ENCODE measurements at regions not wholly inside any gene's neighbourhood (a gene's known extent, or its start where the extent isn't known, plus 50 kb on each side); places are given as distances from the start of the nearest gene placed in this dataset.

GRCh38 chr2:146278881-146279280, 1565.9 kb upstream of the ACVR2A start:
- no peaks in the 10 kb centered on the region for H3K36me3 ChIP-seq (ENCODE audit: insufficient read depth)
- no peak overlapping the region for H3K4me2 ChIP-seq
- Mint-ChIP-seq H3K27ac (no peak overlapping the region), H3K4me1 (no peaks in the 10 kb centered on the region), H3K9me3 (no peaks in the 10 kb centered on the region), H3K36me3 (ENCODE audit: low read depth) (no peaks in the 10 kb centered on the region), H3K4me3 (no peak overlapping the region), H3K27me3 (ENCODE audit: insufficient read depth, low read depth, poor library complexity) (no peaks in the 10 kb centered on the region)
- TF ChIP-seq CTCF (conservative IDR thresholded peaks at IDR 0.05; ENCODE audit: low read depth in 2 of 2) (no peak), EZH2phosphoT487 (IDR thresholded peaks at IDR 0.05; ENCODE audit: unreplicated experiment) (no peak), NANOG (IDR thresholded peaks at IDR 0.05; ENCODE audit: borderline replicate concordance) (no peak), ZNF462 (CRISPR knock-in tag; IDR thresholded peaks at IDR 0.05) (no peak), JUNB (IDR thresholded peaks at IDR 0.05; ENCODE audit: unreplicated experiment) (no peak), STAT1 (IDR thresholded peaks at IDR 0.05; ENCODE audit: unreplicated experiment) (no peak), CREB1 (CRISPR knock-in tag; IDR thresholded peaks at IDR 0.05; ENCODE audit: low read depth) (no peak), REST (IDR thresholded peaks at IDR 0.05; ENCODE audit: unreplicated experiment) (no peak), ZNF114 (CRISPR knock-in tag; IDR thresholded peaks at IDR 0.05) (no peak), ZNF331 (CRISPR knock-in tag; IDR thresholded peaks at IDR 0.05; ENCODE audit: low read depth) (no peak)
- ATAC-seq (no peak), DNase-seq (ENCODE audit: low spot score) (no peak)
- no peaks in the 10 kb centered on the region for H4K20me1 ChIP-seq (replicated peaks; ENCODE audit: insufficient read depth)
- no peaks in the 10 kb centered on the region for H3K27me3 ChIP-seq (ENCODE audit: insufficient read depth)
- no peaks in the 10 kb centered on the region for H3K4me1 ChIP-seq (ENCODE audit: insufficient read depth)
- H3K4me3 ChIP-seq, result no peak overlapping the region
- H2AFZ ChIP-seq, result no peak overlapping the region
- peaks cover 5% of the 10 kb centered on the region; the same call in 1 of the 2 replicates for H3K9me2 ChIP-seq (ENCODE audit: insufficient read depth)
- H3K79me2 ChIP-seq (replicated peaks; ENCODE audit: insufficient read depth), result no peaks in the 10 kb centered on the region
- no peak overlapping the region for H3K27ac ChIP-seq (ENCODE audit: low read depth)
- H3F3A ChIP-seq (replicated peaks; ENCODE audit: low read depth), result no peaks in the 10 kb centered on the region

All from GM23338 (cell line).